T-helper 2 cell treated with Interferon-gamma antibody and Interleukin-4, amounts not matched to agents 100 ng/mL and 5 ng/mL, for 36 hours (primary cell): ENCODE measurements at regions not wholly inside any gene's neighbourhood (a gene's known extent, or its start where the extent isn't known, plus 50 kb on each side); places are given as distances from the start of the nearest gene placed in this dataset.

Source experiments
- intact Hi-C: fragments of 100-400 bp; cut with micrococcal nuclease; formaldehyde crosslinking; loops from one replicate; pipeline ENCODE4 v1.15.1; 2023

GRCh38 chr13:76459863-76460262 is 426.3 kb downstream of the KCTD12 start:
- intact Hi-C loops, result no loop called here

GRCh38 chr13:76455960-76456359 is 430.2 kb downstream of the KCTD12 start:
- intact Hi-C loops, result no loop called here

GRCh38 chr13:76454991-76455390 is 431.2 kb downstream of the KCTD12 start:
- intact Hi-C loops, result no loop called here

GRCh38 chr13:76449716-76450115 is 436.5 kb downstream of the KCTD12 start:
- intact Hi-C loops, result no loop called here

GRCh38 chr13:76446191-76446590 is 440.0 kb downstream of the KCTD12 start:
- intact Hi-C loops, result no loop called here

GRCh38 chr13:76440568-76440967 is 445.6 kb downstream of the KCTD12 start:
- intact Hi-C loops, result no loop called here

GRCh38 chr13:76439546-76439945 is 446.7 kb downstream of the KCTD12 start:
- intact Hi-C loops, result no loop called here

GRCh38 chr13:76438050-76438449 is 448.2 kb downstream of the KCTD12 start:
- intact Hi-C loops, result no loop called here

GRCh38 chr13:76425935-76426334 is 460.3 kb downstream of the KCTD12 start:
- intact Hi-C loops, result no loop called here

GRCh38 chr13:76421011-76421410 is 465.2 kb downstream of the KCTD12 start:
- intact Hi-C loops, result no loop called here

GRCh38 chr13:76418404-76418803 is 467.8 kb downstream of the KCTD12 start:
- intact Hi-C loops, result no loop called here

GRCh38 chr13:76414320-76414719 is 471.9 kb downstream of the KCTD12 start:
- intact Hi-C loops, result no loop called here

GRCh38 chr13:76406243-76406642 is 480.0 kb downstream of the KCTD12 start:
- intact Hi-C loops, result no loop called here

GRCh38 chr13:76398425-76398824 is 487.8 kb downstream of the KCTD12 start:
- intact Hi-C loops, result no loop called here

GRCh38 chr13:76397413-76397812 is 488.8 kb downstream of the KCTD12 start:
- intact Hi-C loops, result no loop called here

- intact Hi-C loops, result no loop called here
Measured at GRCh38 chr13:76389321-76389720, 496.9 kb downstream of the KCTD12 start.

GRCh38 chr13:76387566-76387965 is 498.6 kb downstream of the KCTD12 start:
- intact Hi-C loops, result no loop called here

- intact Hi-C loops, result no loop called here
Measured at GRCh38 chr13:76386321-76386720, 499.9 kb downstream of the KCTD12 start.

- intact Hi-C loops, result no loop called here
Measured at GRCh38 chr13:76385586-76385985, 500.6 kb downstream of the KCTD12 start.

- intact Hi-C loops, result no loop called here
Measured at GRCh38 chr13:76383676-76384461, 502.3 kb downstream of the KCTD12 start.

GRCh38 chr13:76380446-76381065 is 505.6 kb downstream of the KCTD12 start:
- intact Hi-C loops, result no loop called here

- intact Hi-C loops, result no loop called here
Measured at GRCh38 chr13:76379341-76380105, 506.7 kb downstream of the KCTD12 start.
